Glomerular visceral epithelial cell (primary cell): ENCODE measurements at regions not wholly inside any gene's neighbourhood (a gene's known extent, or its start where the extent isn't known, plus 50 kb on each side); places are given as distances from the start of the nearest gene placed in this dataset.

Experiments used
- DNase-seq: peaks from one replicate; pipeline ENCODE4 v3.0.0-alpha.2; 2016; ENCODE audit errors: extremely low spot score

DNA sequence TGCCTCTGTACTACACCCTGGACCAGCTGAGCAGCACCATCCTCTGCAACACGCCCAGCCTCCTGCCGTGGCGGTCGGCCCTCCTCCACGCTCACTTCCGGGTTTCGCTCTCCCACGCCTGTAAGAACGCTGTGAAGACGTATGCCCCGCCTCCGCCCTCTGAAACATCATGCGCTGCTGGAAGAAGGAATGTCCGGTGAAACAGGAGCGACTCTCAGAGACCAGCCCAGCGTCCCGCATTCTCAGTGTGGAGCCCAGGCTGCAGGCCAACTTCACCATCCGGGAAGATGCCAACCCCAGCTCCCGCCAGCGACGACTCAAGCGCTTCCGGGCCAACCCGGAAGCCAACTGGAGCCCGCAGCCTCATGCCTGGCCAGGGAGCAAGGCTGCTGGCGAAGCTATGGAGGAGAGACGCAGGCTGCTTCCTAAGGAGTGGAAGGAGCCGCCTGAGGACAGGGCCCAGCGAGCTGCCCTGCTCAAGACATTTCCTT, 186.1 kb upstream of the SLITRK2 start:
- DNase-seq: no peak

DNA sequence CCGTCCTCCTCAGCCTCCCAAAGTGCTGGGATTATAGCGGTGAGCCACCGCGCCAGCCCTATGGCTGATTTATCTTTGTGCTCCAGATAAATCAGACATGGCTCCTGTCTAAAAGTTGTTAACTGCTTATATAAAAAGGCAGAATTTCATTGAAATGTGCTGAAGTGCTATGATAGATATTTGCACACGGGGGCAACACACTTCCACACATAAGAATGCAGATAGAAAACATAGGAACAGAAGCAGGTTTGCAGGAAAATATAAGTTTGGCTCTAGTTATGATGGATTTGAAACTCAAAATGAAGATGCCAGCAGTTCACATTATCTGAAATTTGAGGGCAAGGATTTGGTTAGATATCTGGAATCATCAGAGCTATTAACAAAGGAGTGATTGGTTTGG, 163.1 kb upstream of the SLITRK2 start:
- DNase-seq: no peak

DNA sequence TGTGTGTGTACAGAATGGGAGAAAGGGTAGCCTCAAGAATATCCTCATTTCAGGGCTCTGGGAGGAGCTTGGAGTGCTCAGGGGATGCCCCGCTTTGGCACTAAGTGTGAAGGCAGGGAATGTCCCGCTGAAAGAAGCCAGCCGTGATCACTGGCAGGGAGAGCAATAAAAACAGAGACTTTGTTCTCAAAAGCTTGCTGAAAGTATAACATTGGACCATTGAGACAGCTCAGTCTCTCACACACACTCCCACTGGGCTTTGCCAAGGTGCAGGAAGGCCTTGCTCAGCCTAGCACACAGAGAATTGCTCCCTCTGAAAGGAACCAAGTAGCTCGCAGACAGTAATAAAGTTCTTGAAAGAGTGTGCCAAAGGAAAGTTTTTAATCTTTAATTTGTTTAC, 143.8 kb upstream of the SLITRK2 start:
- DNase-seq: no peak

DNA sequence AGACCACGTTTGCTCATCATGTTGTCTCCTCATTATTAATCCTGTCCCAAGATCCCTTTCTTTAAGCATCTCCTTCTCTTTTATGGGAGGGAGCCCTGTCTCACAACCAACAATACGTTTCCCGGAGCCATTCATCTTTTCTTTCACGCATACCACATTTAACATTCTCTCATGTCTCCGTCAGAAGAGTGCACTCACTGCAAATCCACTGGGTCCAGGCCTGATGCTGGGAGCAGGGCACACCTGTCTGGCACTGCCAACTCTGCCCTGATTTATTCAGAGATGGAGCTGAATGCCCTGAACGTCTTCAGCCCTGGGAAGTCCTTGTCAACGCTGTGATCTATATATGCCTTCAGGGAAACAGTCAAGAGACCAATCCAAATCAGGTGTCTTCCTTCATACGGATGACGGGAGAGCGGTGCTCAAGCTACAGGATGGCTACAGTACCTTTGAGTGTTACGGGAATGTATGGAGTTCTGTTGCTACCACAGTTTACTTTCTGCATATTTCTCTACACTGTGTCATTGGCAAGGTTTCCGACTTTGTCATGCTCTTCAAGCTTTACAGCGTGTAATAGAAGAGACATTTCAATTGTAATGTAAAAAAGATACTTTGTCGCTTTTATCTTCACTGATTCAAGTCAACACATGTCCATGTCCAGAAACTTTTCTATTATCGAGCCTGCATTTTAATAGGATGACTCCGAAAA, 140.4 kb upstream of the SLITRK2 start:
- no peak for DNase-seq

DNA sequence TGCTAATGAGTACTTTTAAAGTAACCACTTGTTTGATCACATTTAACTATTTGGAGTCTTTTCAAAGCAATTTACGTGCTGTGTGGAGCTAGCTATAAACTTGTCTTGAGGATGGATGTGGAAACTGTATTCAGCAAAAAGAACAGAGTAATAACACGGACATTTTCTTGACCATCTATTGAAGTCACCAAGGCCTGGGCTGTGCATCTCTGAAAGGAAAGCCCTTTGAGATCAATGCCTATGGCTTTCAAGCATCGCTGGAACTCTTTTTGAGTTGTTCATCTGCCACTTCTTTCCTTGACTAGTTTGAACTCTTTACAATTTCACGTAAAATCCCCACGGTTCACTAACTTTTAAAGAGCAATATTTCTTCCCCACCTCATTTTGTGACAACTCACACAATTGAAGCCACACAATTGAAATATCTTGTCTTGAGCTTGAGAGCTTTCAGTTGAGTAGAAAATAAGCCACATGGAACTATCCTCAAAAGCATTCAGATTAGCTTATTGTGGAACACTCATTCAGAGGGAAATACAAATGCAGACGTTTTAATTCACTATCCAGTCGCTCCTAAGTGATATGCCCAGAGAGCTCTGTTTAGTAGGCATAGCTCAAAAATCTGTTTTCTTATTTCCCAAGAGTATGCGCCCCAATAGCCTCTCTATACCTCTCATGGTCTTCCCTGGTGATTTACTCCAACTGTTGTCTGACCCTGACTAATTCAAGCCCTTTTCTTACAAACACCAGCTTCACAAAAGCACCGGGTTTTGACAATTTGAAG, 134.9 kb upstream of the SLITRK2 start:
- DNase-seq: no peak

DNA sequence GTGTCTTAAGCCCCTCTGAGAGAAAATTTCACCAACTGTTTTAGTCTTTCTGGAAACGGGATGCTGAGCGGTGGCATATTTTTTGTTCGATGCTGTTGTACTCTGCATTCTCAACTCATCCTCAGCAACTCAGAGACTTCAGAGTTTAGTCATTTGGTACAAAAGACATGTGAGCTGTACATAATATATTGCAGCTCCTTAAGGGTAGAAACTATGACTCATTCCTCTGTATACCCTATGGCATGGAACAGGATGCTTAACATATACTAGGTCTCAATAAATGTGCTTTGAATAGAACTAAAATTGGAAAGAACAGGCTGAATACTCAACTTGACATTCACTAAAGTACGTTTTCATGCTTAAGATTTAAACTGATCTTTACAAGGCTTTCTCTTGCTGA, 130.5 kb upstream of the SLITRK2 start:
- no peak for DNase-seq

DNA sequence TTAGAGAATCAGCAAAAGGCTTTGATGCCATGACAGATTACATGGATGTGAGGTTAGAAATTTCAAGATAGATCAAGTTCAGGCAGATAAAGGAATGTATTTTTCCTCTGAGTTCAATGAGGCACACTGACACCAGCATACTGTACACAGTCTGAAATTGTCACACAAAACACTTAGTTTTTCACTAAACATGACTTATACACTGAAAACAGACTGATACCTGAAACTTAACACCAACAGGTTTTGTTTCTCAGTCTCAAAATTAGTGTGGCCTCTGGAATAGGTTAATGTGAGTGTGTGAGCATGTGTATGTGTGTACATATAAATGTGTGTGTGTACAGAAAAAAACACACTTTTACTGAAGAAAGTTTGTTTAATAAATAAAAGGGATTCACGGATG, 129.9 kb upstream of the SLITRK2 start:
- no peak for DNase-seq

DNA sequence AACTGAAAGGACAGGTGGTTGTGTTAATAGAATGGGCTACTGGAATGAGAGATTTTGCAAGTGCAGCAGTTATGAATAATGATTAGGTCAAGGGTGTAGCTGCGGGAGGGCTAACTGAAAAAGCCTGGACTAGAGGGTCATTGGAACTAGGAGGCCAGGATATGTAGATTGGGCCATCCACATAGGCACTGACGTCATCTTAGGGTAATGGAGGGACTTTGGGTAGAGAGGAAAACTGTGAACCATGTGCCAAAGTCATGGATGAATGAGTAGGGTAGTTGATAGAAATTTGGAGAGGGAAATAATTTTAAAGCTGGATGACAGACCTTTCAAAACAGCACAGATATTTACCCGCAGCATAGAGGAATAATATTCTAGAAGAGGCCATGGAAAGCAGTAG, 123.6 kb upstream of the SLITRK2 start:
- no peak for DNase-seq

DNA sequence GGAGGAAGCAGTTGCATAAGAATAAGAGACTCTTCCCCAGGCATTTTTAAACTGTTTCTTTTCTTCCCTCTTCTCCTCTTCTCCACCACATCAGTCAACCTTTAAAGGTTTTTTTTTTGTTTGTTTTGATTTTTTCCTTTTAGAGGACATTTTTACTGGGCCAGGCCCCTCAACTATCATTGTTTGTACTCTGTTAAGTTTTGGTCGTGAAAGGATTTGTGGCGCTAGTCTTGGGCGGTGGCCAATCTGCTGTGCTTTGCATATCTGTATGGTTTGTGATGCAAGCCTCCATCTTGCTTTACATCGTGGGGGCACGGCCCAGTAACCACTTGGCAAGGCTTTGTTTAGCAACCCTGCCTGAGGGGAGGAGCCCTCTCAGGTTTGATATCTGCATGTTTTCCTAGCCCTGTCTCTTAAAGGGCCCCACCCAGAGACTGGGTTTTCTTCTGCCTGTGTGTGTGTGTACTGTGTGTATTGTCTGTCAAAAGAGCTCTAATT, 101.9 kb upstream of the SLITRK2 start:
- no peak for DNase-seq

DNA sequence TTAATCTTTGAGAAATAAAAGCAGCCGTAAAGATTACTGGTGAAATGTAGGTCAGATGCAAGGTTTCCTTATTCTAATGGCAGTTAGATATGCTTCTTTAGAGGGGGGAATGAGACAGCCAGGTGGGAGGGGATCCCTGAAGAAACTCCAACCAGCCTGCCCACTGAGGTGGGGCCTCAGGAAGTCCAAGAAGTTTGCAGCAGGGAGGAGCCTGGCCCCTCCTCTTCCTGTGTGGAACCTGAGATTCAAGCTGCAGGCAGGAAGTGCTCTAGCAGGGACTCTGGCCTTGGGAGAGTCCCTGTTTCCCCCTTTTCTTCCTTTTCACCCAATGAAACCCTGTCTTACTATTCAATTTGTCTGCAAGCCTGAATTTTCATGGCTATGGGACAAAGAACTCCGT, 101.4 kb upstream of the SLITRK2 start:
- DNase-seq: no peak

DNA sequence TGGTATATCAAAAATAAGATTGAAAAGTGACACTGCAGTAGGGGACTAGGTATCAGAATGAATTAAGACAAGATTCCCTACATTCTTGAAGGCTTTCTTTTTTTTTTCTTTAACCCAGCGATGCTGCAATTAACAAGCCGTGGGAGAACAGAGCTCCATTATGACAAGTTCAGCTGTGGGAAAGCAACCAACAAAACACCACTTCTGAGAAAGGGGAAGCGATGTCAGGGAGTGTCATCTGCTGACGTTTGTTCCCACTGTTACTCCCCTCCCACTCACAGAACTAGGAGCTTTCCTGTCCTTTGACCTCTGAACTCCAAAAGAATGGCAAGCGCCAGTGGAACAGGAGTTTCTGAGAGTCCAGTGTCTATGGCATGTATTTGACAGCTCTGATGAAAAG, 90.2 kb upstream of the SLITRK2 start:
- no peak for DNase-seq

DNA sequence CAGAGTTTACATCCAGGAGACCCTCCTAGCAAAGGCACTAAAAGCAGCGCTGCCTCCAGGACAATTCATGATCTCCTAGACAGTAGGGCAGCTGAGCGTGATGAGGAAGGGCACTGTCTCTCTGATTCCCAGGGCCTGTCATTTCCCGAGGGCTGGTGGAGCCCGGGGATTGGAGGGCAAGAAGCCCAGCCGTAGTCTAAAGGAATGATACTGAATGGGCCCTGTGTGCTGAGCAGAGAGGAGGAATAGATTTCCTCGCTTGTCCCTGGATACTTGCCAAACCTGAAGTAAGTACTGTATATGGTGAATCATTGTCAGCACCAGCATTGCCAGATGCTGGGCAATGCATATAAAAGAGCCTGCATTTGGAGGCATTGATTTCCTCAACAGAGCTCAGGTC, 88.0 kb upstream of the SLITRK2 start:
- no peak for DNase-seq

DNA sequence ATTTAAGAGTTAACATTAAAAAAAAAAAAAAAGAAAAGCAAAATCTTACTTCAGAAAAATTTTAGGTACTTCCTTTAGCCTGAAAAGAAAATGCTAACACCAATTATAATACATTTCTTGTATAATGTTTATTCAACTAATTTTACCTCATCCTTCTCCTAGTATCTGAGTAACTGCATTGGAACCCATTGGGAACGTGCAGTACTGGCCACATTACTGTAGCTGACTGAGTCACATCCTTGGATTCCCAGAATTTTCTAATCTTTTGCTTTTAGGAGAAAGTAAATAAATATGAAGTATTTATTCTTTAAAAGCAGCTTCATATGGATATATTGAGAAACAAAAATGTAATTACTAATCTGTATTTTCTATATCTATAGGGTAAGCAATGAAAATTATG, 82.6 kb upstream of the SLITRK2 start:
- no peak for DNase-seq

DNA sequence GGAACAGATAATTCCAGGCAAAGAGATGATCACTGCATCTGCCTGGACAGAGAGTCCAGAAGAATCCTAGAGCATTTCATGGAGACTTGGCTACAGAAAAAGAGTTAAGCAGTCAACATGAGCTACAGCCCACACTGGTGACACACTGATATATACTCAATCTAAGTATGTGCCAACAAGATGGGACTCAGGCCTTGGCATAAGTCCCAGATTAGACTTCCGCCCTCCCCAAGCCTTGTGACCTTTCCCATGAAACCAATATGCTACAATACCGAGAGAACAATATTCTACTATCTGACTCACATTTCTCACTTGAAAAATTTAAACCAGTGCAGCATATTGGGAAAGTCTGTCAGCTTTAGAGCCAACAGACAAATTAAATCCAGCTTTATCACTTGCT, 65.7 kb upstream of the SLITRK2 start:
- DNase-seq: no peak
